CD4-positive, alpha-beta T cell (primary cell): ENCODE measurements at regions not wholly inside any gene's neighbourhood (a gene's known extent, or its start where the extent isn't known, plus 50 kb on each side); places are given as distances from the start of the nearest gene placed in this dataset.
A peak's percentile ranks its signal among the peaks of the same experiment; 100 is the strongest.

Experiments used
- ATAC-seq: fragments of 200-7000 bp; cut with Tn5 transposase; one replicate; pipeline ENCODE4 v1.10.0; 2022; ENCODE audit warnings: mild to moderate bottlenecking; ENCODE audit not compliant: poor library complexity
- CTCF ChIA-PET: fragments of 350-600 bp; sonication (Branson Sonifier 250); formaldehyde crosslinking; loops from one replicate; lab custom pipeline; 2021; ENCODE audit warnings: antibody characterized with exemption, inconsistent platforms; lab: Charles Lee
- POLR2A ChIA-PET: fragments of 350-600 bp; sonication (Branson Sonifier 250); formaldehyde crosslinking; loops from one replicate; lab custom pipeline; 2021; ENCODE audit warnings: antibody characterized with exemption, inconsistent platforms; lab: Charles Lee
- DNase-seq, 14 experiments: peaks; one replicate each; pipeline ENCODE4 v3.0.0-alpha.2; 2013 to 2020; ENCODE audit warnings: mixed read lengths in 2 of 14
- H3K27ac ChIP-seq, 2 donors: one replicate each; pipeline versions ENCODE4 v1.5.1 to v1.7.0; 2013; ENCODE audit warnings: low read length in 2 of 2, low read depth in 1 of 2, mild to moderate bottlenecking in 1 of 2
- H3K27me3 ChIP-seq, 2 experiments: 1 replicate in 1 of 2; 2 replicates in 1 of 2; pipeline versions ENCODE4 v1.6.1 to v1.7.0; 2013; ENCODE audit warnings: low read length in 2 of 2, control low read depth in 1 of 2, mild to moderate bottlenecking in 1 of 2, moderate library complexity in 1 of 2; ENCODE audit not compliant: insufficient read depth in 2 of 2, control insufficient read depth in 1 of 2
- H3K36me3 ChIP-seq: one replicate; pipeline ENCODE4 v1.6.1; 2013; ENCODE audit warnings: low read length, control low read depth; ENCODE audit not compliant: insufficient read depth
- H3K4me1 ChIP-seq: one replicate; pipeline ENCODE4 v1.6.1; 2013; ENCODE audit warnings: low read length, control low read depth; ENCODE audit not compliant: insufficient read depth
- H3K4me3 ChIP-seq: one replicate; pipeline ENCODE4 v1.5.1; 2013; ENCODE audit warnings: mild to moderate bottlenecking, low read length, moderate library complexity
- H3K9me3 ChIP-seq, 2 experiments: 1 replicate in 1 of 2; 2 replicates in 1 of 2; pipeline versions ENCODE4 v1.6.1 to v1.7.0; 2013; ENCODE audit warnings: low read length in 2 of 2, mild to moderate bottlenecking in 2 of 2, control low read depth in 1 of 2, moderate library complexity in 1 of 2; ENCODE audit not compliant: control insufficient read depth in 1 of 2, insufficient read depth in 1 of 2
- H3K27ac Mint-ChIP-seq: one replicate; pipeline ENCODE4 v1.8.0; 2020; ENCODE audit warnings: mixed read lengths
- H3K27me3 Mint-ChIP-seq: one replicate; pipeline ENCODE4 v1.8.0; 2021; ENCODE audit warnings: mixed read lengths
- H3K36me3 Mint-ChIP-seq: one replicate; pipeline ENCODE4 v1.8.0; 2021; ENCODE audit warnings: low read depth, mixed read lengths
- H3K4me1 Mint-ChIP-seq: one replicate; pipeline ENCODE4 v1.8.0; 2021; ENCODE audit warnings: low read depth, mixed read lengths
- H3K4me3 Mint-ChIP-seq: one replicate; pipeline ENCODE4 v1.8.0; 2020; ENCODE audit warnings: mild to moderate bottlenecking, mixed read lengths
- H3K9me3 Mint-ChIP-seq: one replicate; pipeline ENCODE4 v1.8.0; 2020; ENCODE audit warnings: mixed read lengths
- CTCF ChIP-seq: fragments of 200-600 bp; IDR thresholded peaks from one replicate; pipeline ENCODE4 v1.8.0; 2022; ENCODE audit warnings: antibody characterized with exemption, mild to moderate bottlenecking
- intact Hi-C, 2 experiments: fragments of 100-400 bp; cut with DNase I in 1 of 2; cut with micrococcal nuclease in 1 of 2; formaldehyde crosslinking; loops; one replicate each; pipeline versions ENCODE4 v1.15.1 to v1.9.0; 2023 to 2025; cut with DNase I, micrococcal nuclease

- DNase-seq, result peak in 1 of 14 experiments; percentile 2
These were observed 1032.4 kb downstream of the TBC1D22A start for GRCh38 chr22:47794851-47795250.

GRCh38 chr22:47793304-47794101 lies 1031.1 kb downstream of the TBC1D22A start:
- DNase-seq, result no peak
- no peak overlapping the region for H3K4me3 Mint-ChIP-seq
- TF ChIP-seq CTCF, result no peak
- Histone ChIP-seq H3K27ac (no peak overlapping the region), H3K9me3 (peaks cover 0 to 8% of the 10 kb centered on the region in 2 experiments), H3K4me3 (no peak overlapping the region), H3K4me1 (no peaks in the 10 kb centered on the region), H3K36me3 (no peaks in the 10 kb centered on the region), H3K27me3 (no peaks in the 10 kb centered on the region)
- peaks cover 8% of the 10 kb centered on the region for H3K27me3 Mint-ChIP-seq
- intact Hi-C loops, result no loop called here
- no peak for ATAC-seq
- H3K4me1 Mint-ChIP-seq, result no peaks in the 10 kb centered on the region
- H3K36me3 Mint-ChIP-seq, result no peaks in the 10 kb centered on the region
- H3K9me3 Mint-ChIP-seq, result no peaks in the 10 kb centered on the region
- H3K27ac Mint-ChIP-seq, result no peak overlapping the region
- ChIA-PET POLR2A (no interaction called here), CTCF (no interaction called here)

More at GRCh38 chr22:47794851-47795250, 1032.4 kb downstream of the TBC1D22A start:
- H3K9me3 Mint-ChIP-seq, result no peaks in the 10 kb centered on the region
- peaks cover 0 to 8% of the 10 kb centered on the region in 2 experiments for H3K9me3 ChIP-seq
- intact Hi-C loops, result no loop called here
- no peaks in the 10 kb centered on the region for H3K36me3 ChIP-seq
- H3K27ac Mint-ChIP-seq, result no peak overlapping the region
- TF ChIP-seq CTCF, result no peak
- no peaks in the 10 kb centered on the region for H3K4me1 ChIP-seq
- no peak for ATAC-seq
- ChIA-PET POLR2A (no interaction called here), CTCF (no interaction called here)
- no peaks in the 10 kb centered on the region for H3K27me3 Mint-ChIP-seq
- no peak overlapping the region for H3K4me3 Mint-ChIP-seq
- no peak overlapping the region for H3K27ac ChIP-seq
- H3K36me3 Mint-ChIP-seq, result no peaks in the 10 kb centered on the region
- no peaks in the 10 kb centered on the region for H3K27me3 ChIP-seq
- no peaks in the 10 kb centered on the region for H3K4me1 Mint-ChIP-seq
- no peak overlapping the region for H3K4me3 ChIP-seq

GRCh38 chr22:47789171-47789570 lies 1026.7 kb downstream of the TBC1D22A start:
- Mint-ChIP-seq H3K9me3 (no peaks in the 10 kb centered on the region), H3K4me1 (no peaks in the 10 kb centered on the region), H3K27ac (no peak overlapping the region), H3K27me3 (peaks cover 17% of the 10 kb centered on the region), H3K4me3 (no peak overlapping the region), H3K36me3 (no peaks in the 10 kb centered on the region)
- ChIA-PET POLR2A (no interaction called here), CTCF (no interaction called here)
- TF ChIP-seq CTCF, result no peak
- H3K27me3 ChIP-seq, result peaks cover 0 to 6% of the 10 kb centered on the region in 2 experiments
- peaks cover 0 to 13% of the 10 kb centered on the region in 2 experiments for H3K9me3 ChIP-seq
- H3K4me3 ChIP-seq, result no peak overlapping the region
- no peaks in the 10 kb centered on the region for H3K36me3 ChIP-seq
- DNase-seq (no peak), ATAC-seq (no peak)
- intact Hi-C loops, result no loop called here
- H3K4me1 ChIP-seq, result no peaks in the 10 kb centered on the region
- no peak overlapping the region for H3K27ac ChIP-seq
